Ishikawa (cell line): ENCODE measurements at regions not wholly inside any gene's neighbourhood (a gene's known extent, or its start where the extent isn't known, plus 50 kb on each side); places are given as distances from the start of the nearest gene placed in this dataset.

Experiments
- CEBPB ChIP-seq: IDR thresholded peaks from 2 replicates; pipeline ENCODE4 v1.6.1; 2012
- CREB1 ChIP-seq: IDR thresholded peaks from 2 replicates; pipeline ENCODE4 v1.6.1; 2012; ENCODE audit warnings: low read depth
- EGR1 ChIP-seq: IDR thresholded peaks from 2 replicates; pipeline ENCODE4 v1.6.1; 2012
- EP300 ChIP-seq: IDR thresholded peaks from 2 replicates; pipeline ENCODE4 v1.6.1; 2012; ENCODE audit warnings: borderline replicate concordance
- FOXM1 ChIP-seq: IDR thresholded peaks from 2 replicates; pipeline ENCODE4 v1.6.1; 2012; ENCODE audit warnings: low read depth, borderline replicate concordance
- NFIC ChIP-seq: IDR thresholded peaks from 2 replicates; pipeline ENCODE4 v1.6.1; 2012
- RAD21 ChIP-seq: IDR thresholded peaks from 2 replicates; pipeline ENCODE4 v1.6.1; 2012; ENCODE audit warnings: low read depth
- REST ChIP-seq: IDR thresholded peaks from 2 replicates; pipeline ENCODE4 v1.6.1; 2012; ENCODE audit warnings: low read depth, mild to moderate bottlenecking
- TAF1 ChIP-seq: IDR thresholded peaks from 2 replicates; pipeline ENCODE4 v1.6.1; 2012; ENCODE audit warnings: low read depth, mild to moderate bottlenecking
- TCF12 ChIP-seq: IDR thresholded peaks from 2 replicates; pipeline ENCODE4 v1.6.1; 2012; ENCODE audit warnings: low read depth
- TEAD4 ChIP-seq: IDR thresholded peaks from 2 replicates; pipeline ENCODE4 v1.6.1; 2012
- YY1 ChIP-seq: IDR thresholded peaks from 2 replicates; pipeline ENCODE4 v1.6.1; 2012; ENCODE audit warnings: low read depth
- ZBTB7A ChIP-seq: IDR thresholded peaks from 2 replicates; pipeline ENCODE4 v1.6.1; 2012; ENCODE audit warnings: low read depth
- TF ChIP-seq, protein P1 (sequence below): IDR thresholded peaks from 2 replicates; pipeline ENCODE4 v1.6.1; 2012
- TF ChIP-seq, protein P2 (sequence below): IDR thresholded peaks from 2 replicates; pipeline ENCODE4 v1.6.1; 2012

DNA sequence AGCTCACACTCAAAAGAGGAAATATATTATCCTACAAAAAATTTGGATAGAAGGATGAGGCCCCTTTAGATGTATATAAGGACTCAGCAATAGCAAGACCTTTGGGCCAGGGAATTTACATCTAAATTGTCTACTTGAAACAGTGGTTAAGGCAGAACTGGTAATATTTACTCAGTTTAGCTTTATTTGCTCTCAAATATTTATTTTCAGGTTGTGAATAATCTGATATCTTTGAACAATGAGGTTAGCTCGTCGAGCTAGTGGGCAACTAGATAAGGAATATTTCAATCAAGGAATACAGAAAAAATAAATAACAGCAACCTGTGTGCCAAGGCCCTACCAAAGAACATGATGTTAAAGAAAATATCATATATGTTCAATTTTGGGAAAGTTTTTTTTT is 966.3 kb downstream of the DTWD2 start:
- no peak for TF ChIP-seq EP300
- TF ChIP-seq TEAD4: no peak
- TF ChIP-seq NFIC: no peak
- TF ChIP-seq TCF12: no peak
- TF ChIP-seq ZBTB7A: no peak
- no peak for TF ChIP-seq TAF1
- TF ChIP-seq REST: no peak
- TF ChIP-seq, protein P1, sequence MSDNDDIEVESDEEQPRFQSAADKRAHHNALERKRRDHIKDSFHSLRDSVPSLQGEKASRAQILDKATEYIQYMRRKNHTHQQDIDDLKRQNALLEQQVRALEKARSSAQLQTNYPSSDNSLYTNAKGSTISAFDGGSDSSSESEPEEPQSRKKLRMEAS: no peak
- no peak for TF ChIP-seq RAD21

GRCh38 chr5:118017536-118017935 is 970.8 kb downstream of the DTWD2 start:
- TF ChIP-seq, protein P2, sequence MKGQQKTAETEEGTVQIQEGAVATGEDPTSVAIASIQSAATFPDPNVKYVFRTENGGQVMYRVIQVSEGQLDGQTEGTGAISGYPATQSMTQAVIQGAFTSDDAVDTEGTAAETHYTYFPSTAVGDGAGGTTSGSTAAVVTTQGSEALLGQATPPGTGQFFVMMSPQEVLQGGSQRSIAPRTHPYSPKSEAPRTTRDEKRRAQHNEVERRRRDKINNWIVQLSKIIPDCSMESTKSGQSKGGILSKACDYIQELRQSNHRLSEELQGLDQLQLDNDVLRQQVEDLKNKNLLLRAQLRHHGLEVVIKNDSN: no peak
- no peak for TF ChIP-seq NFIC

- TF ChIP-seq CREB1: no peak
- TF ChIP-seq CEBPB: no peak
- TF ChIP-seq RAD21: no peak
- no peak for TF ChIP-seq TEAD4
- TF ChIP-seq NFIC: no peak
Measured at GRCh38 chr5:118016396-118016795, 972.0 kb downstream of the DTWD2 start.

DNA sequence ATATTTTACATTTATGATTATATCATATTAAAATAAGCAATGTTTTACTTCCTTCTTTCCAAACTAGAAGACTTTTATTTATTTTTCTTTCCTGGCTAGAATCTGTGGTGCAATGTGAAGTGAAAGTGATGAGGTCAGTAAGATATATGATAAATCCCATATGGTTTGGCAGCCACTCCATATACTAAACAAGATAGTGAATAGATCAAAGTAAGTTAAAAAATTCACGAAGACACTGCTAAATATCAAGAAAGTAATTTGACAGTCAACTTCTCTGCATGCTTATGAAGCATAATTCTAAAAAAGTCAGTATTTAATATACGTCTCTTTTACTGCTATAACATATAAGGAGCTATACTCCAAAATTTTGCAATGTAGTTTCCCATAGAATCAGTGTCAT is 972.8 kb downstream of the DTWD2 start:
- no peak for TF ChIP-seq TCF12
- no peak for TF ChIP-seq EP300
- TF ChIP-seq RAD21: no peak
- TF ChIP-seq FOXM1: no peak
- TF ChIP-seq ZBTB7A: no peak
- TF ChIP-seq EGR1: no peak
- TF ChIP-seq, protein P2: no peak
- TF ChIP-seq TEAD4: no peak

DNA sequence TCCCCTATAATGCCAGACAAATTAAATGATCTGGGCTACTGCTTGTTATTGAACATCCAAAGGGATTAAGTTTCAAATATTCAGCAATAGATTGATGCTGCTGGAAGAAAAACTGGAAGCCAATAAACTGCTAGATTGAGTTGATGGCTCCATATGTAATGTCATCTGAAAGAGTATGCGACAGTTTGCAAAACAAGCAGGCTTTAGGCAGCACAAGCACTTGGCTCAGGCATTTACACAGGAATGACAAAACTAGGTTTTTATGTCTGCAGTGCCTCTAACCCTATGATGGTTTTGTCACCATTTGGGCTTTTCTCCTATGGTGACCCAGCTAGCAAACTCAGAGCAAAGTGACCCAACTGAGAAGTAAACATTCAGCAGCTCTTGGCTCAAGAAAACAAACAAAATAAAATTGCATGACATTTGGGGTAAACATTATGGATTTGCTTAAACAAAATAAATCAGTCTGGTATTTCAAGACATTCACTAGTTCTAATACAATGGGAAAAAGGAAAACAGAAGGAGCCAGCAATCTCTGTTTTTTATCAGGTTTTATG is 978.5 kb downstream of the DTWD2 start:
- TF ChIP-seq, protein P2: no peak
- TF ChIP-seq TCF12 (no peak), EP300 (no peak), TEAD4 (no peak), YY1 (no peak), TAF1 (no peak), CEBPB (no peak), ZBTB7A (no peak), NFIC (no peak), RAD21 (no peak)
- TF ChIP-seq, protein P1: no peak

DNA sequence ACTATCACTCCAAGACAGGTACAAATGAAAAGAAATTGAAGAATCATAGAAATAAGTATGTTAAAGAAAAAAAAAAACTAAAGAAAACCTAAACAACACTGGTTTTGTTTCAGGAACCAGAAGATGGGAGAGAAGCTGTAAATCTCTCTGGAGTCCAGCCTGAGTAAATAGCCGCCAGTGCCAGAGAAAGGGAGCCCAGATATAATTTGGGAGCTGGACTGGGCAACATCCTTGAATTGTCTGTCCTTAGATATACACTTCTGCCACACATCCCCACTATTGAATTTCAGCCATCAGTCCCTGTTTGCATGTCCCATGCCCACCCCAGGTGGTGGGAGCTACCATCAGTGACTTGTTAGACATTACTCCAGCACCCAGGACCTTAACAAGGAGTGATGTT is 979.6 kb downstream of the DTWD2 start:
- TF ChIP-seq TEAD4: no peak
- no peak for TF ChIP-seq RAD21
- TF ChIP-seq TAF1: no peak
- no peak for TF ChIP-seq CREB1
- no peak for TF ChIP-seq CEBPB
- TF ChIP-seq YY1: no peak

GRCh38 chr5:118007262-118007661 is 981.1 kb downstream of the DTWD2 start:
- TF ChIP-seq EP300 (no peak), RAD21 (no peak), REST (no peak), CEBPB (no peak), YY1 (no peak), ZBTB7A (no peak), TCF12 (no peak), EGR1 (no peak), TEAD4 (no peak)
- TF ChIP-seq, protein P2: no peak
- TF ChIP-seq, protein P1: no peak
